ENCODE measurements at regions not wholly inside any gene's neighbourhood (a gene's known extent, or its start where the extent isn't known, plus 50 kb on each side); places are given as distances from the start of the nearest gene placed in this dataset.

GRCh38 chr11:111153194-111153593 lies 92.3 kb upstream of the POU2AF2 start:
- Histone ChIP-seq H3K9ac (no peak overlapping the region), H3K36me3 (no peaks in the 10 kb centered on the region), H4K20me1 (ENCODE audit: low read depth) (no peaks in the 10 kb centered on the region), H3K27ac (no peak overlapping the region), H3K4me1 (no peaks in the 10 kb centered on the region), H3K4me3 (no peak overlapping the region), H3K27me3 (no peaks in the 10 kb centered on the region), H3F3A (ENCODE audit: low read depth) (no peaks in the 10 kb centered on the region), H3K9me3 (ENCODE audit: low read depth) (no peaks in the 10 kb centered on the region), H2AFZ (replicated peaks) (no peak overlapping the region), H3K4me2 (no peak overlapping the region), H3K79me2 (ENCODE audit: low read depth) (no peaks in the 10 kb centered on the region)
- Mint-ChIP-seq H3K4me3 (no peak overlapping the region), H3K4me1 (no peaks in the 10 kb centered on the region), H3K27ac (no peak overlapping the region), H3K36me3 (no peaks in the 10 kb centered on the region), H3K27me3 (ENCODE audit: insufficient read depth, low read depth) (no peaks in the 10 kb centered on the region), H3K9me3 (no peaks in the 10 kb centered on the region)
- TF ChIP-seq EZH2phosphoT487 (IDR thresholded peaks at IDR 0.05) (no peak), CTCF (IDR thresholded peaks at IDR 0.05) (no peak), EZH2 (IDR thresholded peaks at IDR 0.05) (no peak)
- no peak for DNase-seq (ENCODE audit: low spot score)

GRCh38 chr11:111148953-111149352 lies 96.6 kb upstream of the POU2AF2 start:
- no peak overlapping the region for H2AFZ ChIP-seq (replicated peaks)
- H3K36me3 ChIP-seq: no peaks in the 10 kb centered on the region
- DNase-seq (ENCODE audit: low spot score): no peak
- H3K27ac Mint-ChIP-seq: no peak overlapping the region
- no peak overlapping the region for H3K9ac ChIP-seq
- no peak overlapping the region for H3K4me3 Mint-ChIP-seq
- H3K27me3 Mint-ChIP-seq (ENCODE audit: insufficient read depth, low read depth): no peaks in the 10 kb centered on the region
- no peaks in the 10 kb centered on the region for H3K79me2 ChIP-seq (ENCODE audit: low read depth)
- no peaks in the 10 kb centered on the region for H3K9me3 ChIP-seq (ENCODE audit: low read depth)
- TF ChIP-seq CTCF (IDR thresholded peaks at IDR 0.05): no peak
- TF ChIP-seq EZH2 (IDR thresholded peaks at IDR 0.05): no peak
- TF ChIP-seq EZH2phosphoT487 (IDR thresholded peaks at IDR 0.05): no peak
- no peak overlapping the region for H3K27ac ChIP-seq
- no peaks in the 10 kb centered on the region for H3K9me3 Mint-ChIP-seq
- no peaks in the 10 kb centered on the region for H4K20me1 ChIP-seq (ENCODE audit: low read depth)
- no peaks in the 10 kb centered on the region for H3K4me1 ChIP-seq
- no peak overlapping the region for H3K4me3 ChIP-seq
- H3F3A ChIP-seq (ENCODE audit: low read depth): no peaks in the 10 kb centered on the region
- no peaks in the 10 kb centered on the region for H3K36me3 Mint-ChIP-seq
- H3K27me3 ChIP-seq: no peaks in the 10 kb centered on the region
- peaks cover 3% of the 10 kb centered on the region for H3K4me1 Mint-ChIP-seq
- H3K4me2 ChIP-seq: no peak overlapping the region

DNA sequence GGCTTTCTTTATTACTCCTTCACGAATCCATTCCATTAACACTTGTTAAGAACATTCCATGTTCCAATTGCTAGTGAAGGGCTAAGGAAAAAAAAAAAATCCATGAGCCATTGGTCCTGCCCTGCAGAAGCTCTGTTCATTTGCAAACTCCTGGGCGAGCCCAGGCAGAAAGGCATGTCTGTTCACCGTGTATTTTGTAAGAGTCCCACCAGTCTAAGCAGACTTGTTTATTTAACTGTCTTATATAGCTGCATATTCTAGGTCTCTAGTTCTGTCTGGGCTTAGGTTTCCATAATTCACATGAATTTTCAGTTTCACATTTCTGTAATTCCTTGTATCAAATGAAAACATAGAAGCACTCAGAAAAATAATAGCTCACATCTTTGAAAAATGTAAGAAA lies 97.4 kb upstream of the POU2AF2 start:
- Mint-ChIP-seq H3K9me3 (no peaks in the 10 kb centered on the region), H3K27ac (no peak overlapping the region), H3K4me3 (no peak overlapping the region), H3K4me1 (peaks cover 3% of the 10 kb centered on the region), H3K27me3 (ENCODE audit: insufficient read depth, low read depth) (no peaks in the 10 kb centered on the region), H3K36me3 (no peaks in the 10 kb centered on the region)
- no peak for TF ChIP-seq CTCF (IDR thresholded peaks at IDR 0.05)
- TF ChIP-seq EZH2 (IDR thresholded peaks at IDR 0.05): no peak
- no peak for TF ChIP-seq EZH2phosphoT487 (IDR thresholded peaks at IDR 0.05)
- Histone ChIP-seq H3K27me3 (no peaks in the 10 kb centered on the region), H3K9ac (no peak overlapping the region), H3F3A (ENCODE audit: low read depth) (no peaks in the 10 kb centered on the region), H3K4me3 (no peak overlapping the region), H2AFZ (replicated peaks) (no peak overlapping the region), H3K4me2 (no peak overlapping the region), H4K20me1 (ENCODE audit: low read depth) (no peaks in the 10 kb centered on the region), H3K79me2 (ENCODE audit: low read depth) (no peaks in the 10 kb centered on the region), H3K4me1 (no peaks in the 10 kb centered on the region), H3K27ac (no peak overlapping the region), H3K9me3 (ENCODE audit: low read depth) (no peaks in the 10 kb centered on the region), H3K36me3 (no peaks in the 10 kb centered on the region)
- DNase-seq (ENCODE audit: low spot score): no peak

GRCh38 chr11:111137846-111138245 lies 107.7 kb upstream of the POU2AF2 start:
- peaks cover 3% of the 10 kb centered on the region for H3K27me3 Mint-ChIP-seq (ENCODE audit: insufficient read depth, low read depth)
- no peaks in the 10 kb centered on the region for H3K9me3 ChIP-seq (ENCODE audit: low read depth)
- H3K9ac ChIP-seq: no peak overlapping the region
- H3K27me3 ChIP-seq: no peaks in the 10 kb centered on the region
- no peak overlapping the region for H3K4me2 ChIP-seq
- no peak overlapping the region for H3K27ac ChIP-seq
- peaks cover 11% of the 10 kb centered on the region for H3K4me1 Mint-ChIP-seq
- H3K4me1 ChIP-seq: peaks cover 9% of the 10 kb centered on the region
- no peaks in the 10 kb centered on the region for H3K79me2 ChIP-seq (ENCODE audit: low read depth)
- no peaks in the 10 kb centered on the region for H3F3A ChIP-seq (ENCODE audit: low read depth)
- no peaks in the 10 kb centered on the region for H4K20me1 ChIP-seq (ENCODE audit: low read depth)
- no peak overlapping the region for H3K4me3 ChIP-seq
- H3K4me3 Mint-ChIP-seq: no peak overlapping the region
- no peak for DNase-seq (ENCODE audit: low spot score)
- H3K9me3 Mint-ChIP-seq: peaks cover 2% of the 10 kb centered on the region
- no peaks in the 10 kb centered on the region for H3K36me3 ChIP-seq
- H3K36me3 Mint-ChIP-seq: no peaks in the 10 kb centered on the region
- TF ChIP-seq EZH2 (IDR thresholded peaks at IDR 0.05): no peak
- TF ChIP-seq EZH2phosphoT487 (IDR thresholded peaks at IDR 0.05): no peak
- TF ChIP-seq CTCF (IDR thresholded peaks at IDR 0.05): no peak
- H2AFZ ChIP-seq (replicated peaks): no peak overlapping the region
- no peak overlapping the region for H3K27ac Mint-ChIP-seq
